ENCODE measurements at regions not wholly inside any gene's neighbourhood (a gene's known extent, or its start where the extent isn't known, plus 50 kb on each side); places are given as distances from the start of the nearest gene placed in this dataset.

DNA sequence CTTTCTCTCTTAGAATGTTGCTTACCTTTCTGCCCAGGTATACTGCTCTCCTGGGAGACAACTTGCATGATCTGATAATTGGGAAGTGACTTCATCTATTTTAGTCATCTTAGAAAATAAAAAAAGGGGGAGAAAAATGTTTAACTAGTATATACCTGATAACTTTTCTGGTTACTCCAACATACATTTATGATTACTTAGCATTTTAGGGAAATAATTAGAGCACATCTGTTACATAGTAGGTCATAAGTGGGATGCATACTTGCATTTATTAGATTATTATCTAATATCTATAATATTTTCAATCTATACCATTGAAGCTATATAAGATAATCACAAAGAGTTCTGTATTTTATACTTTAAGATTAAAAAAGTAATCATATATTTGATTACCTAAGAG lies 193.9 kb upstream of the EYS start:
- DNase-seq = no peak

DNA sequence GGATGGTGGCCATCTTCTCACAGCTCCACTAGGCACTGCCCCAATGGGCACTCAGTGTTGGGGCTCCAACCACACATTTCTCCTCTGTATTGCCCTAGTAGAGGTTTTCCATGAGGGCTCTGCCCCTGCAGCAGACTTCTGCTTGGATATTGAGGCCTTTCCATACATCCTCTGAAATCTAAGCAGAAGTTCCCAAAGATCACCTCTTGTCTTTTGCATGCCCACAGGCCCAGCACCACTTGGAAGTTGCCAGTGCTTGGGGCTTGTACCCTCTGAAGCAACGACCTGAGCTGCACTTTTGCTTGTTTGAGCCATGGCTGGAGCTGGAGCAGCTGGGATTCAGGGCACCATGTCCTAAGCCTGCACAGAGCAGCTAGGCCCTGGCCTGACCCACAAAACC lies 189.1 kb upstream of the EYS start:
- DNase-seq = no peak

DNA sequence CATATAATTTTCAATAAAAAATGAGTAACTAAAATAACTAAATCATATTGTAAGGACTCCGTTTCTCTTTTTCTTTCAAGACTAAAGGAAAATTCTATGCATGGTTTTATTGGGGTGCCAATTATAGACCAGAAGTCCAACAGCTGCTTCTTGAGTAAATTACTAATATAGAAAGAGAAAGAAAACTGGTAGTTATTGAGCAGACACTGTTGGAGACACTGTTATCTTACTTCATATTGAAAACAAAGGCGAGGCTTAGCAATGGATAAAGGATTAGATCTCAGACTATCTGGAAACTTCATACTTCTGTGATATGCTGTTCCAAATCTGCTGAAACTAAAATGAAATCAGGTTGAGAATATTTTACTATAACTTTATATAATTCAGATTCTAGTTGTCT lies 169.6 kb upstream of the EYS start:
- no peak for DNase-seq

DNA sequence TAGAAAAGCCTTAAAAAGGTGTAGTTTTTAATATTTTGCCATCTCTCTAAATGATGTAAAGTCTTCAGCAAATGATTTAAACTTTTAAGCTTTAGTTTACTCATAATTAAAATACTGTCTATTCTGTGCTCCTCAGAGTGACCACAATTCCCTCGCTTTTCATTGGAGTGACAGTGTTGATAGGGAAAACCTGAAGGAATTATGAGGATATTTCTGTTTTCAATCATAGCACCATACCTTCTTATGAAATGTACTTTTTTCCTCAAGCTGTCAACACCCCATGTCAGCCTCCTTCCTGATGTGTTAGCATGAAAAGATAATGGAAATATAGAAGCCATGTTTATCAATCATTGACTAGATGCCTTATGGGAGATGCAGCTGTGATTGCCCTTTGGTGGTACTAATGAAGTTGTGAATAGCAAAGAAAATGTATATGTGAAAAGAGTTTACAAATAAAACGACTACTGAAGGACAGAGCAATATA lies 145.4 kb upstream of the EYS start:
- no peak for DNase-seq

DNA sequence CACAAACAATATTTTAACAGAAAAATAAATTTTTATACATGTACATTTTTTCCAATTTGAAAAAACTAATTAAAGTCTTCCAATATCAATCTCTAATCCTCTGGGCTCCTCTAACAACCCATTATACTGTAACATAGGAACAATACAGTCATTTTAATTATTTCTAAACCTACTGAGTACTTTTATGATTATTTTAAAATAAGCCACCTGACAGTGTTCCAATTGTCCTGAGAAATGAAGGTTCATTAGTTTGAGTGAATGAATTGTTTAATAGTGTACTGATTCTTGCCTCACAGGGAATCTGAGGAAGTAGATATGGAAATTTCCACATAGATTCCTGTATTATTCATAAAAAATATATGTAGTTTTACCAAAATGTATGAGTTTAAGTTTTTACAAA lies 123.1 kb upstream of the EYS start:
- no peak for DNase-seq

DNA sequence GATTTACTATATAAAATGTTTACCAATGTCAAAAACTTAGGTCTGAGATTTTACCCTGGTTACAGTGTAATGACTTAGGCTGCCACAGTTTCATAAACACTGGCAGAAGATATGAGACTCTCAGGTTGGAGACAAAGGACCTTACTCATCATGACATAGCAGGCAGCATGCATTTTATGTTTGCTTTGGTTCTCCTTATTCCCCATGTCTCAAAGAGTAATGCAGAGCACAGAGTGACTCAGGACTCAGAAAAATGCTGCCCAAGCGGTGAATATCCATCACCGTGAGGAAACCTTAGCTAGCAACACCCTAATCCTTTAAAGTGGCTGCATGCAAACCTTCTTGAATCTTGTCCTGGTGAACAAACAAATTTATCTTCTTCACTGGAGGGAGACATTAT lies 112.1 kb upstream of the EYS start:
- DNase-seq = no peak

DNA sequence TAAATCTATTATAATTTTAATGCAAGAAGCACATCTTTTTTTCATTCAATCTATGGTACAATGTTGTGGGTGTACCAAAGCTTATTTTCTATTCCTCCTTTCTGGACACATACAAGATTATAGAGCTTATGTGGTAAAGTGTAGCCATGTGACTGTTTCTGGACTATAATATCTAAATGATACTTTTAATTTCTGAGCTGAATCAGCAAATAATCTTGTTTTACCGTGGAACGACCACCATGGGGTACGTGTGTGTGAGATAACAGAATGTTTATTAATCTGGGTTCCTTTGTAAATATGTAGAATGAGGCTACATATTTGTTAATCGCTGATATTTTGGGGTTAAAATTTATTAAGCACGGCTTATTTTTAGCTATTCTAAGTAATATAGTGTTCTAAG lies 111.5 kb upstream of the EYS start:
- no peak for DNase-seq

DNA sequence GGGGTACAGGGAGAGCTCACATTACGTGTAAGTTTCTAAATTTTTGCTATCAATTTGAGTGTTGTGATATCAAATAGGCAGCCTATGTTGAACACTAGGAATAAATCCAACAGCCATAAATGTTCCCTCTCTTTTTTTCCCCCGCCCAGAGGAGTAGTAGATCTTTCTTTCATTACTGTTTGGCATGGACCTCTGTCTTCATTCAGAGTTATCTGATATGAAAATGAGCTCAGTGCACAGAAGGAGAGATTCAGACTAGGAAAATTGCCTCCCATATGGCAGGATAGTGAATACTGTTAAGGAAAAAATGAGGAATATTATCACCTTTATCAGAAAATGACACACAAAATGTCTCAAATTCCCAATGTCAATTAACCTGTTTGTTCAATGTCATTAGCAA lies 110.0 kb upstream of the EYS start:
- no peak for DNase-seq

DNA sequence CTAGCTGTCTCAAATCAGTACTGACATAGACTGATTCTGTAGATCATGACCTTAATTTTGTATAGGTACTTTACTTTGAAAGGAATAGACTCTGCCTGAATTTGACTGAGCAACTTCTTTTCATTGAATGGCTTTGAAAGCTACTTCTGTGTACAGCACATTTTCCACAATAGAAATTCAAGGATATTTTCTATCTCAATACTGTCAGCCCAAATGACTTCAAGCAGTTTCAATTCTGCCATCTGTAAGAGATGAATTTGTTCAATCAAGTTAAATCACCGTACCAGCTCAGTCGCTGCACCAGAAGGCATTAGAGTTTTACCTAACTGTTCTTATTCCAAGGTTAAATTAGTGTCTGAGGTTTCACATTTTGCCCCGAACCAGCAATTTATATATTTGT lies 107.0 kb upstream of the EYS start:
- no peak for DNase-seq

DNA sequence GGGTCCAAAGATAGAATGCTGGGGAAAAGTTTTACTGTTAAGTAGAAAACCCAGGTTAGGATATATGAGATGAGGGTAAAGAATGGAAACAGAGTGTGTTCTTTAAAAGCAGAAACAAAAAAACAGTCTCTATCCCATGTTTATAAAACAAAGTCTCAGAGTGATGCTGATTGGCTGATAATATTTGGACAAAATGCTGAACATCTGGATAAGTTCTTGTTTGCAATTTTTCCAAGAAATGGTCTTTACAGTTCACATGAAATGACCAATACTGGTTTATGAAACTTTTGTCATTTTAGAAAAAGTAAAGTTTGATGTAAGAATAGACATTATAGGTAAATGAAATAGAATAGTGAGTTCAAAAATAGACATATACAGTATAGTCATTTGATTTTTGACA lies 96.2 kb upstream of the EYS start:
- DNase-seq = no peak

DNA sequence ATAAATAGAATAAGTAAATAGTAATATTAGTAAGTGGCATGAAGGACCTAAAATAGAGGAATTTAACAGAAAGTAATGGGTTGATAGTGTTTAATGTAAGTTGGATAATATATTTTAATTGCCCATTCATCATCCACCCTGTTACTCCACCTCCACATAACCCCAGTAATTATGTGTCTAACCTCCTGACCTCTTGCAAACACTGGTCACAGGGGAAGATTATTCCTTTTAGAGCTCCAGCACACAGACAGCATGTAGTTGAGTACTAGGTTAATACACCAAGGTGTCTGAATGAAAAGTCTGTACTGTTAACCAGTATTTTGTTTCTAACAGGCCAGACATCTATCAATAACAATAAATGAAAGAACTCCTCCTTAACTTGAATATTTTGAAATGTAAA lies 92.4 kb upstream of the EYS start:
- no peak for DNase-seq

DNA sequence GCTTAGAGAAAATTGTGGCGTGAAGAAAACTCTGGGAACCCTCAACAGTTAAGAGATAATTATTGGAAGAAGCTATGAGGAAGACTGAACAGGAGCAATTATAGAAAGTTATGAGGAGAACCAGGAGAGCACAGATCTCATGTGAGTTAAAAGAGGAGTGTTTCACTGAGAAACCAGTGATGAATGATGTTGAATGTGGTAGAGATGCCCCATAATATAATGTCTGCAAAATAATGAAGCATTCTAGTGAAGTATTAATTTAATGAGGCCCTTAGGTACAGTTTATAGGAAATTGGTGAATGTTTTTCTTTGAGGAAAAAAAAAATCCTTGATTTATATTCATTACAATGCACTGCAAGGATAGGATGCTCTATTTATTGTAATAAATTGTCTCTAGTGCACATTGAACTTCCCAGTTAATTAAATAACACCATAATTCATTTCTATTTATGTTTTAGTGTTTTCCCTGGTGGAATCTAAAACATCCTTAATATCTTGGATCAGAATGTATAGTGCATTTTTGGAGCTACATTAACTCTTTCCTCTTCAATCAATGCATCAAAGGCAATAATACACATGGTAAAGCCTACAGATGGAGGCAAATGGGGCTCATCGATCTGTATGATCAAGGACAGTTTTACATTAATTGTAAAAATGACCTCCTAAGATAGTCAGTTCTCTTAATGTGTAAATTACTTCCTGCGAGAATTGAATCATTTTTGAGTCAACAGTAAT lies 91.4 kb upstream of the EYS start:
- DNase-seq = no peak

DNA sequence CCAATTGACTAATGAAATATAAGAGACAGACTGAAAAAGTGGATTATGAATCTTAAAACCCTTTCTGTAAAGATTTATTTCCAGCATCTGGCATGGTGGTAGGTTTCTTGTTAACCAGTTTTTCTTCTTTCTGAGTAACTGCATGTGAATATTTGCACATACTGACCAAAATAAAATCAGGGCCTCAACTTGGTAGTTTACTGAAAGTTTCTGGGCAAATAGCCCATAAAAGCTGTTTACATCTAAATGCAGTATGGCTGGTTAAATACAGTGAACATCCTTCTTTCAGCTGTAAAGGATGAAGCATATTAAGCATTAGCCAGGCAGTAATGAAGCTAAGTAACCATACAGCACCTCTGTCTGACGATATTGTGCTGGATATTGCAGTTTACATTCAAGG lies 83.6 kb upstream of the EYS start:
- DNase-seq = no peak

DNA sequence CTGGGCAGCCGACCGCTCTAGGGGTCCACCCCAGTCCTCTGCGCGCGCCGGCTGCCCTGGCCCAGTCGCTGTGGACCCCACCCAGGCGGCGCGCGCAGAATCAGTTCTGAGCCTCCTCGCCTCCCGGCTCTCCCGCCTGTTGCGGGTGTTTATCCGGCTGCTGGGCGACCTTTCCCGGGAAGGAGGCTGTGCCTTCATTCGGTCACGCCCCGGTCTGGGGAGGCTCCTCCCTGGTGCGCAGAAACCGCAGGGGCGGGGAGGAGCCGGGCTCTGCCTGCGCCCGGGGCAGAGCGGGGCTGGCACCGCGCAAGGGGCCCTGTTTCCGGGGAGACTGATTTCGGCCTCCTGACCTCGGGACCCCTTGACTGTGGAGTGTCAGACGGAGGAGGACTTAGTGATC lies 80.8 kb upstream of the EYS start:
- DNase-seq = no peak

DNA sequence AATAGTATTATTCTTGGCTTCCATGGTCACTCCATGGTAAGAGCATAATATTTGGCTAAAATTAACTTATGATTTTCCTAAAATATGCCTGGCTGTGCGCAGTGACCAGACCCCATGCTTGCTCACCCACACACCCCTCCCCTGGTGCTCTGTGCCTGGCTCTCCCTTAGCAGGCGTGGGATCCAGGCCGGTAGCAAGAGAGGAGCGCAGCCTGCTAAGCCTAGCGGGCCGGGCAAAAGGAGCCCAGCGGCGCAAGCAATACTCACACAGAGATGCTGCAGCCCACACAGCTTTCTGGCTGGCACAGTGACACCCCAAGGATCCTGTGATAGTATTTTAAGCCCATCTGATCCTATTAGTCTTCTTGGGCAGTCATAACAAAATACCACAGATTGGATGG lies 79.8 kb upstream of the EYS start:
- DNase-seq = no peak

DNA sequence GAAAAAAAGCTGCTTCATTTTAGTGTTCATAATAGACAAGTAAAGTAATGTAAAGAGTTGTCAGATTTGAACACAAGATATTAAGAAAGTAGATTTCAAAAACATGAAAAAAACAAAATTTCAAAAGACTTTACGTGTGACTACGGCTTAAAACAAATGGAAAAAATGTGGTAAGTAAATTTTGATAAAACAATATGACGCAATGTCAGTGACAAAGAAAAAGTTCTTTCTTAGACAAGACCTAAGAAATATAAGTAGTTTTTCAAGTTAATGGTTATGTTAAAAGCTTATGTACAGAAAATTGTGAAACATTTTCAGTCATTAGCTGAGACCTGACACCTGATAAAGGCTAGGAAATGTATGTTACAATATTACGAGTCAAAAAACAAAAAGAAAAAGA lies 73.7 kb upstream of the EYS start:
- DNase-seq = no peak

DNA sequence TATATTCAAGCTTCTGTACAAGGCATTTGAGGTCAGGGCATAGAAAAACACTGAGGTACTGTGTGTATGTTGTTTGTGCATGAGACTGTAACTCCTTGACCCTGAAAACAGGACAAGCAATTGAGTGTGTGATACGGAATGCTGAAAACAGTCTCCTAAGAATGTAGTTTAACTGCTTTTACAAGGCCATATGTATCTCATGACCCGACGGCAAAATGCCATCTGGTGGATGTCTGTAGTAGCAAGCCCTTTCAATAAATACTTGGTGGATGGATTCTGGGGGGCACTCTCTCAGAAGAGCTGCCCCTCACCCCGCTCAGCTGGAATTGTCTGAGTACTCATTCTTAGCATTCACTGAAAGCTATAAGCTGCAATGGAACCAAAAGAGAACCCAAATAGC lies 69.3 kb upstream of the EYS start:
- no peak for DNase-seq

DNA sequence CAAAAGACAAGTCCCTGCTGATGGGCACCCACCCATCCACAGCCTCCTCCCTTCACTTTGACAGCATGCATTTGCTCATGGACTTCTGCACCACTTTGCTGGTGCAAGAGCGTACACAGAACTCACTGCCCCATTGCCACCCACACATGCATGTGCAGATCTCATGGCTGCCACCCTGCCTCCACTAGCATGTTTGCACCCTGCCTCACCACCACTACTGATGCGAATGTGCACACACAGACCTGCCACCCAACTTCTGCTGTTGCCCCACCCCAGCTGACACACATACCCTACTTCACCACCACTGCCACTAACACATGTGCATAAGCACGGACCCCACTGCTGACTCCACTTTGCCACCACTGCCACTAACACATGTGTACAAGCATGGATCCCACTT lies 64.9 kb upstream of the EYS start:
- no peak for DNase-seq

DNA sequence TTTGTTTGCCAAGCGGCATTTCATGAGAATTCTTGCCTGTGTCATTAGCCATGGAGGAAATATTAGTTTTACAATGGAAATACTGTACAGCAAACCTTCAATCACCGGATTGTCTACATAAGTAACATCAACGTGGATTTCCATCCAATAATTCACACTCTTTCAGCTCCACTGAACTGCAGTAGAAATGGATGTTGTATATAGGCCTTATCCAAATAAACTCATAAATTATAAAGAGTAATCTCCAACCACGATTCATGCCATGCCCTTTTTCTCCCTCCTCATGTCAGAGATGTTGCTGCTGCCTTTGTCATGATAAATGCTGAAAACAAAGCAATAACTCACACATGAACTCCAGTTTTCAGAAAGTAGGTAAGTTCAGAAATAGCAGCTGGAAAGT lies 54.9 kb upstream of the EYS start:
- DNase-seq = no peak

DNA sequence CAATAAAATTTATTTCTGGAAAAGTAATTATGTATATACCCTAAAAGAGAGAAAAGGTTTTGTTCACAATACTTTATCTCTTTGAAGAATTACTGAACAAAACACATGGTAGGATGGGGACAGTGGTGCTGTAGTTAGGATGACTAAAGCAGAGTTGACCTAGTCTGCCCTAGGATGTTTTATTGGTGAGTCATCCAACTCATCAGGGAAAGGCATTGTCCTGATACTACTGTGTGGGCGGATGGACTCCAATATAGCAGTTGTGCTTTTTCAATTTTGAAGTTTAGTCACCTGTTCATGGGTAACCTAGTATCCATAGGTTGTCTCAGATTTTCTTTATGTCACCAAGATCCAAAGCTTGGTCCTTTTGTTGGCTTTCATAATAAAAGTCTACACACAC lies 53.3 kb upstream of the EYS start:
- DNase-seq = no peak
